Esophagus muscularis mucosa (tissue), 4 donors: ENCODE measurements at regions not wholly inside any gene's neighbourhood (a gene's known extent, or its start where the extent isn't known, plus 50 kb on each side); places are given as distances from the start of the nearest gene placed in this dataset.

Source experiments
- DNase-seq: peaks from one replicate; pipeline ENCODE4 v3.0.0-alpha.2; 2017; ENCODE audit errors: extremely low spot score
- H3K27ac ChIP-seq, 4 donors: fragments of 200-600 bp; sonication (generic); replicated peaks in 1 of 4; 1 replicate in 3 of 4; 2 replicates in 1 of 4; pipeline ENCODE4 v1.5.1; 2016 to 2019; ENCODE audit warnings: mild to moderate bottlenecking in 1 of 4
- H3K27me3 ChIP-seq, 4 donors: fragments of 200-600 bp; sonication (generic); one replicate each; pipeline versions ENCODE4 v1.5.1 to v1.6.0; 2016 to 2019
- H3K36me3 ChIP-seq, 4 donors: fragments of 200-600 bp; sonication (generic); one replicate each; pipeline ENCODE4 v1.5.1; 2016 to 2019
- H3K4me1 ChIP-seq, 4 donors: fragments of 200-600 bp; sonication (generic); one replicate each; pipeline ENCODE4 v1.5.1; 2016 to 2019
- H3K4me3 ChIP-seq, 4 donors: fragments of 200-600 bp; sonication (generic); 1 replicate in 2 of 4; 2 replicates in 2 of 4; pipeline ENCODE4 v1.5.1; 2016 to 2019; ENCODE audit warnings: mild to moderate bottlenecking in 4 of 4, moderate library complexity in 1 of 4
- H3K9me3 ChIP-seq, 4 donors: fragments of 200-600 bp; sonication (generic); 1 replicate in 3 of 4; 2 replicates in 1 of 4; pipeline ENCODE4 v1.5.1; 2016 to 2019
- CTCF ChIP-seq, 3 experiments: fragments of 200-600 bp in 2 of 3; fragments of 450-650 bp in 1 of 3; sonication (generic) in 2 of 3; IDR thresholded peaks; one replicate each; pipeline ENCODE4 v1.5.1; 2017 to 2019; ENCODE audit warnings: antibody characterized with exemption in 3 of 3, mild to moderate bottlenecking in 2 of 3, moderate library complexity in 1 of 3
- EP300 ChIP-seq: sonication (generic); formaldehyde crosslinking; IDR thresholded peaks from one replicate; pipeline ENCODE4 v1.6.1; 2017; ENCODE audit warnings: antibody characterized with exemption
- POLR2A ChIP-seq: fragments of 450-650 bp; IDR thresholded peaks from one replicate; pipeline ENCODE4 v1.6.1; 2017; ENCODE audit warnings: antibody characterized with exemption, moderate library complexity, mild to moderate bottlenecking, low read depth
- POLR2AphosphoS5 ChIP-seq, 2 donors: sonication (generic); formaldehyde crosslinking; IDR thresholded peaks; one replicate each; pipeline ENCODE4 v1.6.1; 2017; ENCODE audit warnings: antibody characterized with exemption in 2 of 2
- WGBS: methylation state at CpG from one replicate; pipeline ENCODE4 v1.1.5; 2018; 5-methylcytosine and 5-hydroxymethylcytosine counted together
- intact Hi-C: fragments of 100-400 bp; cut with DNase I; formaldehyde crosslinking; loops from one replicate; pipeline ENCODE4 v1.15.1; 2023

- WGBS = 87% methylated on average over 4 of the region's 4 CpGs
- no peaks in the 10 kb centered on the region for H3K4me1 ChIP-seq
- H3K36me3 ChIP-seq = no peaks in the 10 kb centered on the region
- intact Hi-C loops = no loop called here
- DNase-seq = no peak
- no peak overlapping the region for H3K4me3 ChIP-seq
- no peaks in the 10 kb centered on the region for H3K9me3 ChIP-seq
- H3K27me3 ChIP-seq = no peaks in the 10 kb centered on the region
- no peak for TF ChIP-seq EP300
- no peak for TF ChIP-seq POLR2AphosphoS5 (IDR thresholded peaks at IDR 0.05)
- no peak for TF ChIP-seq POLR2A
- TF ChIP-seq CTCF (IDR thresholded peaks at IDR 0.05) = no peak
- no peak overlapping the region for H3K27ac ChIP-seq
Observed at GRCh38 chr1:48164571-48164970, 57.9 kb upstream of the SLC5A9 start.

GRCh38 chr1:48160486-48161132, 61.9 kb upstream of the SLC5A9 start:
- no peak for DNase-seq
- Histone ChIP-seq H3K4me1 (no peaks in the 10 kb centered on the region), H3K36me3 (no peaks in the 10 kb centered on the region), H3K27me3 (no peaks in the 10 kb centered on the region), H3K4me3 (no peak overlapping the region), H3K27ac (no peak overlapping the region), H3K9me3 (no peaks in the 10 kb centered on the region)
- 77% methylated on average over 6 of the region's 6 CpGs for WGBS
- intact Hi-C loops = no loop called here
- TF ChIP-seq CTCF (IDR thresholded peaks at IDR 0.05) (no peak), POLR2AphosphoS5 (IDR thresholded peaks at IDR 0.05) (no peak), POLR2A (no peak), EP300 (no peak)

- no peaks in the 10 kb centered on the region for H3K4me1 ChIP-seq
- WGBS = 71% methylated on average over 2 of the region's 2 CpGs
- H3K27me3 ChIP-seq = no peaks in the 10 kb centered on the region
- H3K4me3 ChIP-seq = no peak overlapping the region
- intact Hi-C loops = no loop called here
- no peak for DNase-seq
- TF ChIP-seq CTCF (IDR thresholded peaks at IDR 0.05) (no peak), EP300 (no peak), POLR2AphosphoS5 (IDR thresholded peaks at IDR 0.05) (no peak), POLR2A (no peak)
- no peaks in the 10 kb centered on the region for H3K36me3 ChIP-seq
- H3K27ac ChIP-seq = no peak overlapping the region
- peaks cover 0 to 9% (median 0%) of the 10 kb centered on the region in 4 donors for H3K9me3 ChIP-seq
Observed at GRCh38 chr1:48139275-48139674, 83.2 kb upstream of the SLC5A9 start.

- no peak for TF ChIP-seq POLR2A
- TF ChIP-seq CTCF (IDR thresholded peaks at IDR 0.05) = no peak
- TF ChIP-seq POLR2AphosphoS5 (IDR thresholded peaks at IDR 0.05) = no peak
- TF ChIP-seq EP300 = no peak
- intact Hi-C loops = no loop called here
- no peaks in the 10 kb centered on the region for H3K4me1 ChIP-seq
Observed at GRCh38 chr1:48127735-48128685, 94.5 kb upstream of the SLC5A9 start.

More at GRCh38 chr1:48127735-48128685, 94.5 kb upstream of the SLC5A9 start:
- Histone ChIP-seq H3K27me3 (no peaks in the 10 kb centered on the region), H3K4me3 (no peak overlapping the region), H3K27ac (no peak overlapping the region), H3K9me3 (no peaks in the 10 kb centered on the region), H3K36me3 (no peaks in the 10 kb centered on the region)
- no peak for DNase-seq
- WGBS = 87% methylated on average over 5 of the region's 5 CpGs
